T-helper 2 cell treated with Interferon-gamma antibody and Interleukin-4, amounts not matched to agents 5 μg/mL and 100 μg/mL, for 36 hours (primary cell): ENCODE measurements at regions not wholly inside any gene's neighbourhood (a gene's known extent, or its start where the extent isn't known, plus 50 kb on each side); places are given as distances from the start of the nearest gene placed in this dataset.
"Not testable (repeated sequence)": the region's sequence is repeated elsewhere in the genome, so short reads cannot be mapped to it uniquely, and the experiment has no call there.

ENCODE experiments used
- DNase-seq: peaks from one replicate; pipeline ENCODE4 v3.0.0; 2021; ENCODE audit warnings: low spot score
- H3K27ac Mint-ChIP-seq: one replicate; pipeline ENCODE4 v1.8.0; 2021; ENCODE audit warnings: mild to moderate bottlenecking, mixed read lengths
- H3K27me3 Mint-ChIP-seq: one replicate; pipeline ENCODE4 v1.8.0; 2021; ENCODE audit warnings: low read depth, mixed read lengths
- H3K36me3 Mint-ChIP-seq: one replicate; pipeline ENCODE4 v1.8.0; 2021; ENCODE audit warnings: low read depth, mixed read lengths
- H3K4me1 Mint-ChIP-seq: one replicate; pipeline ENCODE4 v1.8.0; 2021; ENCODE audit warnings: low read depth, mixed read lengths
- H3K4me3 Mint-ChIP-seq: one replicate; pipeline ENCODE4 v1.8.0; 2022; ENCODE audit warnings: mild to moderate bottlenecking, moderate library complexity, mixed read lengths
- H3K9me3 Mint-ChIP-seq: one replicate; pipeline ENCODE4 v1.8.0; 2021; ENCODE audit warnings: mixed read lengths

GRCh38 chr4:20019310-20020015, 232.2 kb upstream of the SLIT2 start:
- Mint-ChIP-seq H3K9me3 (peaks cover 16% of the 10 kb centered on the region), H3K27ac (no peak overlapping the region), H3K4me3 (no peak overlapping the region), H3K4me1 (no peaks in the 10 kb centered on the region), H3K27me3 (no peaks in the 10 kb centered on the region), H3K36me3 (no peaks in the 10 kb centered on the region)
- DNase-seq, result no peak

GRCh38 chr4:20017777-20018115, 234.0 kb upstream of the SLIT2 start:
- Mint-ChIP-seq H3K9me3 (peaks cover 12% of the 10 kb centered on the region), H3K4me3 (no peak overlapping the region), H3K36me3 (no peaks in the 10 kb centered on the region), H3K4me1 (no peaks in the 10 kb centered on the region), H3K27me3 (no peaks in the 10 kb centered on the region), H3K27ac (no peak overlapping the region)
- no peak for DNase-seq

GRCh38 chr4:20017070-20017776, 234.5 kb upstream of the SLIT2 start:
- Mint-ChIP-seq H3K27me3 (no peaks in the 10 kb centered on the region), H3K4me1 (no peaks in the 10 kb centered on the region), H3K27ac (no peak overlapping the region), H3K36me3 (no peaks in the 10 kb centered on the region), H3K9me3 (peaks cover 16% of the 10 kb centered on the region), H3K4me3 (no peak overlapping the region)
- no peak for DNase-seq

GRCh38 chr4:20015636-20016224, 236.0 kb upstream of the SLIT2 start:
- Mint-ChIP-seq H3K27me3 (no peaks in the 10 kb centered on the region), H3K27ac (no peak overlapping the region), H3K4me3 (no peak overlapping the region), H3K36me3 (no peaks in the 10 kb centered on the region), H3K9me3 (peaks cover 16% of the 10 kb centered on the region), H3K4me1 (no peaks in the 10 kb centered on the region)
- DNase-seq, result no peak

GRCh38 chr4:20003836-20004558, 247.7 kb upstream of the SLIT2 start:
- H3K27me3 Mint-ChIP-seq, H3K27ac Mint-ChIP-seq, DNase-seq, H3K4me1 Mint-ChIP-seq, H3K4me3 Mint-ChIP-seq, H3K36me3 Mint-ChIP-seq: not testable (repeated sequence)
- peaks cover 34% of the 10 kb centered on the region for H3K9me3 Mint-ChIP-seq

GRCh38 chr4:19999775-20000414, 251.8 kb upstream of the SLIT2 start:
- no peak overlapping the region for H3K27ac Mint-ChIP-seq
- H3K36me3 Mint-ChIP-seq, result no peaks in the 10 kb centered on the region
- no peak for DNase-seq
- no peaks in the 10 kb centered on the region for H3K27me3 Mint-ChIP-seq
- H3K9me3 Mint-ChIP-seq, result peaks cover 14% of the 10 kb centered on the region
- H3K4me3 Mint-ChIP-seq, result no peak overlapping the region
- H3K4me1 Mint-ChIP-seq, result no peaks in the 10 kb centered on the region

- Mint-ChIP-seq H3K4me3 (no peak overlapping the region), H3K27me3 (no peaks in the 10 kb centered on the region), H3K4me1 (no peaks in the 10 kb centered on the region), H3K27ac (no peak overlapping the region), H3K36me3 (no peaks in the 10 kb centered on the region), H3K9me3 (peaks cover 14% of the 10 kb centered on the region)
- DNase-seq, result no peak
Measured at GRCh38 chr4:19999276-19999675, 252.4 kb upstream of the SLIT2 start.

- Mint-ChIP-seq H3K36me3 (no peaks in the 10 kb centered on the region), H3K4me1 (no peaks in the 10 kb centered on the region), H3K9me3 (peaks cover 17% of the 10 kb centered on the region), H3K4me3 (no peak overlapping the region), H3K27me3 (no peaks in the 10 kb centered on the region), H3K27ac (no peak overlapping the region)
- no peak for DNase-seq
Measured at GRCh38 chr4:19993242-19993641, 258.5 kb upstream of the SLIT2 start.

GRCh38 chr4:19992471-19993093, 259.1 kb upstream of the SLIT2 start:
- Mint-ChIP-seq H3K27me3 (no peaks in the 10 kb centered on the region), H3K4me1 (no peaks in the 10 kb centered on the region), H3K9me3 (peaks cover 22% of the 10 kb centered on the region), H3K27ac (no peak overlapping the region), H3K36me3 (no peaks in the 10 kb centered on the region), H3K4me3 (no peak overlapping the region)
- DNase-seq, result no peak

GRCh38 chr4:19987746-19988145, 264.0 kb upstream of the SLIT2 start:
- no peak overlapping the region for H3K27ac Mint-ChIP-seq
- H3K4me1 Mint-ChIP-seq, result no peaks in the 10 kb centered on the region
- DNase-seq, result no peak
- H3K27me3 Mint-ChIP-seq, result no peaks in the 10 kb centered on the region
- H3K9me3 Mint-ChIP-seq, result peaks cover 32% of the 10 kb centered on the region
- no peaks in the 10 kb centered on the region for H3K36me3 Mint-ChIP-seq
- no peak overlapping the region for H3K4me3 Mint-ChIP-seq

- DNase-seq, result no peak
- Mint-ChIP-seq H3K4me3 (no peak overlapping the region), H3K4me1 (no peaks in the 10 kb centered on the region), H3K9me3 (peaks cover 38% of the 10 kb centered on the region), H3K27me3 (no peaks in the 10 kb centered on the region), H3K27ac (no peak overlapping the region), H3K36me3 (no peaks in the 10 kb centered on the region)
Measured at GRCh38 chr4:19983072-19983471, 268.6 kb upstream of the SLIT2 start.

- Mint-ChIP-seq H3K9me3 (peaks cover 38% of the 10 kb centered on the region), H3K27me3 (no peaks in the 10 kb centered on the region), H3K4me3 (no peak overlapping the region), H3K4me1 (no peaks in the 10 kb centered on the region), H3K27ac (no peak overlapping the region), H3K36me3 (no peaks in the 10 kb centered on the region)
- DNase-seq, result no peak
Measured at GRCh38 chr4:19982556-19982955, 269.1 kb upstream of the SLIT2 start.

GRCh38 chr4:19971829-19972228, 279.9 kb upstream of the SLIT2 start:
- no peaks in the 10 kb centered on the region for H3K27me3 Mint-ChIP-seq
- H3K36me3 Mint-ChIP-seq, result no peaks in the 10 kb centered on the region
- DNase-seq, result no peak
- no peak overlapping the region for H3K4me3 Mint-ChIP-seq
- H3K27ac Mint-ChIP-seq, result no peak overlapping the region
- H3K4me1 Mint-ChIP-seq, result no peaks in the 10 kb centered on the region
- peaks cover 30% of the 10 kb centered on the region for H3K9me3 Mint-ChIP-seq
